ENCODE measurements at regions not wholly inside any gene's neighbourhood (a gene's known extent, or its start where the extent isn't known, plus 50 kb on each side); places are given as distances from the start of the nearest gene placed in this dataset.
"Not testable (repeated sequence)": the region's sequence is repeated elsewhere in the genome, so short reads cannot be mapped to it uniquely, and the experiment has no call there.

GRCh38 chr9:97248252-97248651 lies 59.2 kb upstream of the CCDC180 start:
- DNase-seq (ENCODE audit: low read depth): not testable (repeated sequence)

GRCh38 chr9:97243606-97244005 lies 63.9 kb upstream of the CCDC180 start:
- DNase-seq (ENCODE audit: low read depth): no peak

GRCh38 chr9:97241430-97241829 lies 66.0 kb upstream of the CCDC180 start:
- DNase-seq (ENCODE audit: low read depth): not testable (repeated sequence)

- DNase-seq (ENCODE audit: low read depth): peak; percentile 64
Measured at GRCh38 chr9:97237951-97238889, 69.2 kb upstream of the CCDC180 start.

- DNase-seq (ENCODE audit: low read depth): no peak
Measured at GRCh38 chr9:97237311-97237786, 70.1 kb upstream of the CCDC180 start.

GRCh38 chr9:97233009-97233400 lies 74.5 kb upstream of the CCDC180 start:
- not testable (repeated sequence) for DNase-seq (ENCODE audit: low read depth)

GRCh38 chr9:97232060-97233008 lies 75.1 kb upstream of the CCDC180 start:
- not testable (repeated sequence) for DNase-seq (ENCODE audit: low read depth)

GRCh38 chr9:97222393-97222792 lies 85.1 kb upstream of the CCDC180 start:
- not testable (repeated sequence) for DNase-seq (ENCODE audit: low read depth)

- not testable (repeated sequence) for DNase-seq (ENCODE audit: low read depth)
Measured at GRCh38 chr9:97221478-97222355, 85.7 kb upstream of the CCDC180 start.

GRCh38 chr9:97220894-97221477 lies 86.5 kb upstream of the CCDC180 start:
- DNase-seq (ENCODE audit: low read depth): no peak

GRCh38 chr9:97220396-97220795 lies 87.1 kb upstream of the CCDC180 start:
- DNase-seq (ENCODE audit: low read depth): not testable (repeated sequence)

- DNase-seq (ENCODE audit: low read depth): not testable (repeated sequence)
Measured at GRCh38 chr9:97219443-97220140, 87.9 kb upstream of the CCDC180 start.

- DNase-seq (ENCODE audit: low read depth): not testable (repeated sequence)
Measured at GRCh38 chr9:97215127-97215526, 92.3 kb upstream of the CCDC180 start.

- not testable (repeated sequence) for DNase-seq (ENCODE audit: low read depth)
Measured at GRCh38 chr9:97214556-97214955, 92.9 kb upstream of the CCDC180 start.

- DNase-seq (ENCODE audit: low read depth): not testable (repeated sequence)
Measured at GRCh38 chr9:97199683-97200082, 107.8 kb upstream of the CCDC180 start.

GRCh38 chr9:97193767-97194166 lies 113.7 kb upstream of the CCDC180 start:
- not testable (repeated sequence) for DNase-seq (ENCODE audit: low read depth)

- DNase-seq (ENCODE audit: low read depth): no peak
Measured at GRCh38 chr9:97188545-97188944, 118.9 kb upstream of the CCDC180 start.

GRCh38 chr9:97187706-97188105 lies 119.8 kb upstream of the CCDC180 start:
- not testable (repeated sequence) for DNase-seq (ENCODE audit: low read depth)

- DNase-seq (ENCODE audit: low read depth): no peak
Measured at GRCh38 chr9:97186493-97186892, 121.0 kb upstream of the CCDC180 start.

GRCh38 chr9:97182532-97182931 lies 124.9 kb upstream of the CCDC180 start:
- not testable (repeated sequence) for DNase-seq (ENCODE audit: low read depth)

All from HS-27A (cell line).